GM18909 (cell line): ENCODE measurements at regions not wholly inside any gene's neighbourhood (a gene's known extent, or its start where the extent isn't known, plus 50 kb on each side); places are given as distances from the start of the nearest gene placed in this dataset.
"Not testable (repeated sequence)": the region's sequence is repeated elsewhere in the genome, so short reads cannot be mapped to it uniquely, and the experiment has no call there.

Experiments
- ATAC-seq: cut with Tn5 transposase; IDR thresholded peaks from one replicate; pipeline ENCODE4 v1.9.1; 2021; ENCODE audit warnings: mild to moderate bottlenecking; ENCODE audit not compliant: unreplicated experiment, poor library complexity

DNA sequence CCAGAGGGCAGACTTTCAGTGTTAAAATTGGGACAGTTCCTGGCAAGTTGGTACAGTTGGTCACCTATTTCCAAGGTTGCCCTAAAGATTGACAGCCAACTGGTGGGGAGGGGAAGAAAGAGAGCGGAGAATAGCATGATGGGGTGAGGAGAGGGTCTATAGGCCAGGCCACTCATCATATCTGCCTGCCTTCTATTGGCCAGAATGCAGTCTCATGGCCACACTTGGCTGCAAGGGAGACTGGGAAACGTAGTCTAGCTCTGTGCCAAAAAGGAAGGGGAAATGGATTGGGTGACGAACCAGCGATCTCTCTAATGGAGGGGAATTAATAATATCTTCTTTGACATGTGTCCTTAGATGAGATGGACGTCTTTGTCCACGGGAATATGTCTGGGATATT lies 197.4 kb upstream of the ATP6AP2 start:
- ATAC-seq = no peak

DNA sequence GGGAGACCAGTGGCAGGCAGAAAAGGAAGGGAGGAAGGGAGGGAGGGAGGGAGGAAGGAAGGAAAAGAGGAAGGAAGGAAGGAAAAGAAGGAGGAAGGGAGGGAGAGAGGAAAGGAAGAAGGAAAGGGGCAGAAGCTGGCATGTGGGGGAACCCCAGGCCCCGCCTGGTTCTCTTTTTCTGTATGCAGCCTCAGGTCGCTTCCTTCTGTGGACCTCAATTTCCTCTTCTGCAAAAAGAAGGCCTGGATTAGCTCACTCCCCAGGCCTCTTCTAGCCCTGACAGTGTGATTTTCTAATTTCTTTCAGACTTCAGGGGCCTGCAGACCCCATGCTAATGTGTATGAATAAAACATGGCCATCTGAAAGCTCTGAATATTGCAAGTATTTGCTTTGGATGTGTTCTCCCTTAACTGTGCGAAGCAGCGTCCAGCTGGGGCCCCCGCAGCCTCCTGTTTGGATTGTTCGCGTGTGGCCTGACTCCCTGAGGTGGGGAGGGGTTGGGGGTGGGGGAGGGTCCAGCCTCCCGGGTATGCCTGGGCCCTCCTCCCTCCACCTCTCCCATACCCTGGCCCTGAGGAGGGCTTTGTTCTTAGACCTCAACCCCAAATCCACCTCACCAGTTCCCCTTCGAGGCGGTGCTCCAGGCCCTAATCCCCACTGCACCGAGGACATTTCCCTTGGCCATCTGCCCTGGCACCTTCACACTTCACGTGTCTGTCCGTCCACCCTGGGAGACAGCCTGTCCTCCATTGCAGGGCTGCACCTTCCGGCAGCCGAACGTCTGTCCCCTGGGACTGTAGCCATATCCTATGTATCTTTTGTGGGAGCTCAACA lies 199.9 kb upstream of the ATP6AP2 start:
- no peak for ATAC-seq

DNA sequence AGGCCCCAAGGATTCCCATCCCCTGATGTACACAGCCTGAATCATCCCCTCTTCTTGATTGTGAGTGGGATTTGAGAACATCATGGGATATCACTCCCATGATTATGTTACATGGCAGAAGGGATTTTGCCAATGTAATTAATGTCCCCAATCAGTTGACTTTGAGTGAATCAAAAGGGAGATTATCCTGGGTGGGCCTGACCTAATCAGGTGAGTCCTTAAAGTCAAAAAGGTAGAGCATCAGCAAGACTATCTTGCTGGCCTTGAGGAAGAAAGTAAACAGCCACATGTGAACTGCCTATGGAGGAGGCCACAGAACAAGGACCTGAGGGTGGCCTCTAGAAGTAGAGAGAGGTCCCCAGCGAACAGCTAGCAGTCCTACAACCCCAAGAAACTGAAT lies 203.1 kb upstream of the ATP6AP2 start:
- no peak for ATAC-seq

DNA sequence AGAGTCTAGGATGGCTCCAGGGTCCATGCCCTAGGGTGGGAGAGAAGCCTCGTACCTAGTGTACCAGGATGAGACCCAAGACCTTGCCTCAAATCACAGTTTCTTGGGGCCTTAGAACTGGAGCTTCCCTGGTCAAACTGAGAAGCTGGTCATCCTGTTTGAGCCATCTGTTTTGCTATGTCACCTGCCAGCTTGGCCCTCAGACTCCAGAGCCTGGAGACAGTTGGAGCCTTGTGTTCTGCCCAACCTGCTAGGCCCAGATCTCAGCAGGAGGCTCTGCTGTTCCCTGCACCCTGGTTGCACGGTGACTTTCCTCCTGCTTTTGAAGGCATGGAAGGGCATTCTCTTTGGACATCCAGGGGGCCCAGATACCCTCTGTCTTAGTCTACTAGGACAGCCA lies 206.3 kb upstream of the ATP6AP2 start:
- no peak for ATAC-seq

DNA sequence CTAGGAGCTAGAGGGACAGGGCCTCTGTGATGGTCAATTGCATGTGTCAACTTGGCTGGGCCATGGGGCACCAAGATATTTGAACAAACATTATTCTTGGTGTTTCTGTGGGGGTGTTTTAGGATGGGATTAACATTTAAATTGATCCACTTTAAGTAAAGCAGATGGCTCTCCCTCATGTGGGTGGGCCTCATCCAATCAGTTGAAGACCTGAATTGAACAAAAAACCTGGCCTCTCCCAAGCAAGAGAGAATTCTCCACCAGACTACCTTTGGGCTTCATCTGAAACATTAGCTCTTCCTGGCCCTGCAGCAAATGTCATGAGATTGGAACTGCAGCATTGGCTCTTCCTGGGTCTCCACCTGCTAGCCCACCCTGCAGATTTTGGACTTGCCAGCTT lies 207.1 kb upstream of the ATP6AP2 start:
- ATAC-seq = no peak

DNA sequence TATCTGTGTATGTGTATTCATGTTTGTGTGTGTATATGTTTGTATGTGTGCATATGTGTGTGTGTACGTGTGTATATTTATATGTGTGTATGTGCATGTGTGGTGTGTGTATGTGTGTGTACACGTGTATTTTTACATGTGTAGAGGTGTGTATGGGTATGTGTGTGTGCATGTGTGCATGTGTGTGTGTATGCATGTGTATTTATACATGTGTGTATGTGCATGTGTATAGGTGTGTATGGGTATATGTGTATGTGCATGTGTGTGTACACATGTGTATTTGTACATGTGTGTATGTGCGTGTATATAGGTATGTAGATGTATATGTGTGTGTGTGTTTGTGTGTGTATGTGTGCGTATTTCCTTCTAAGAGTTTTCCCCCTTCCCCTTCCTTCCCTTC lies 207.7 kb upstream of the ATP6AP2 start:
- no peak for ATAC-seq

DNA sequence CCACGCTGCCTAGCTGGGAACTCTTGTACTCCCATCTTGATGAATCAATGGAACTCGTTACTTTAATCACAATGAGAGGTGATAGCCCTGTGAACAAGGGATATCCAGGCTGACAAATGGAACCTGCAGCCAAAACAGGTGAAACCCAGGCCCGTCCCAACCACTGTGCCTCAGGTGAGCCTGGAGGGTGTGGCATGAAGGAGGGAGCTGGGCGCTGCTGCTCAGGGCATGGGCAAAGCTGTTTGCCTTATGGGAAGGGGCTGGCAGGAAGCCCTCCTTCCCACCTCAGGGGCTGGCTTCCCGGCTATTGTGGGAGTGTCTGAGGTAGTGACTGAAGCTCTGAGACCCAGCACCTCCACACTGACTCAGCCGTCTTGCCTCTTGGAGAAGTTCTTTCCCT lies 209.4 kb upstream of the ATP6AP2 start:
- no peak for ATAC-seq

DNA sequence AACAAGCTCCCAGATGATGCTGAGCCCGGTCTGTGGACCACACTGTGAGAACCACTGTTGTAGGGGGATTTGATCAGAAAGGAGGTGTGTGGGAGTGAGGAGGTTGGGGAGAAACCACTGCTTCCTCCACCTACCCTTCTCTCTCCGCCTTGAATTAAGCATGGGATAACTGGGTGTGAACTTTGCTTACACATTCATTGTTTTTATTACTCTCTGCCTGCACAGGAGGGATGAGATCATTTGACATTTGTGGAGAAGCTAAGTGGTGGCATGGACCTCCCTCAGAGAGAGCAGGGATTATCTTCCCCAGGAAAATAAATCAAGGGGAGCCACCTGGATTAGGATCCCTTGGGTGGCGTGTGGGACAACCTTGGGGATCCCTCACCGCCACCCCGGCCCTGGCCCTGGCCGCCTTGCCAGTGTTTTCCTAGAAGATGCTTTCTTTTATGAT lies 212.1 kb upstream of the ATP6AP2 start:
- no peak for ATAC-seq

DNA sequence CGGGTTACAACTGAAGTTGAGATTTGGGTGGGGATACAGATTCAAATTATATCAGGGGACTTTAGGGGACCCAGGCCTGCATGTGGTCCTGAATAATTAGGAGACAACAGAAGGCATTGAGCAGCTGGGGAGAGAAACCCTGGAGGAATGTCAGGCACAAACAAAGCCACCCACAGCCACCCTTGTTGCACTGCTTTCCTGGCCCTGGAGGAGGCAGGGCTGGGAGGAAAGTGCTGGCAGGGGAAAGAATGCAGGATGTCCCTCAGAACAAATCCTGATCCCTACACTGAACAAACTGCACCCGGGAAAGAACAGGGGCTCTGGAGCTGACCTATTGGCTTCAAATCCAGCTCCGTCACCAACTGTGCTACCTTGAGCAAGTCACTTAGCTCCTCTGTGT lies 214.1 kb upstream of the ATP6AP2 start:
- ATAC-seq = no peak

DNA sequence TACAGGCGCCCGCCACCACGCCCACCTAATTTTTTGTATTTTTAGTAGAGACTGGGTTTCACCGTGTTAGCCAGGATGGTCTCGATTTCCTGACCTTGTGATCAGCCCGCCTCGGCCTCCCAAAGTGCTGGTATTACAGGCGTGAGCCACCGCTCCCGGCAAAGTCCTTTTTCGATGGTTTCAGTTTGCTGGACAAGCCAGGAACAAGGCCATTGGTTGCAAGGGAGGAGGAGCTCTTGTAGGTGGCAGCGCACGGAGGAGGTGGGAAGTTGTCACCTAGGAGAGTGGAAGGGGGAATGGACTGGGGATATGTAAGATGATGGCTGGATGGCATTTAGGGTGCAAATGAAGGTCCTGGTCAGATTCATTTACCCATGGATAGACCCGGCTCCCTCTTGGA lies 218.5 kb upstream of the ATP6AP2 start:
- not testable (repeated sequence) for ATAC-seq

DNA sequence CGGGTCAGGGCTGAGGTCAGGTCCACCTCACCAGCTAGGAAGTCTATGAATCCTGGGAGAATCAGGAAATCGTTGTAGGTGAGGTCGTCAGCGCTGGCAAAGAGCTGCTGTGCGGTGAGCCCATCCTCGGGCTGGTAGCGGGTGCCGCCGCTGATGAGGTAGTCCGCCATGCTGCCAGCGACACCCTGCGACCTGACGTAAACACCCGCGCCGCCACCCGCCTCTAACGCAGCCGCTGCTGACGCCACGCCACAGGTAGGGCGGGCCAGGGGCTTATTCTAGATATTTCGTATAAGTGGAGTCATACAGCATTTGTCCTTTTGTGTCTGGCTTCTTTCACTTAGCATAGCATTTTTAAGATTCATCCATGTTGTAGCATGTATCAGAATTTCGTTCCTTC lies 220.2 kb upstream of the ATP6AP2 start:
- no peak for ATAC-seq

DNA sequence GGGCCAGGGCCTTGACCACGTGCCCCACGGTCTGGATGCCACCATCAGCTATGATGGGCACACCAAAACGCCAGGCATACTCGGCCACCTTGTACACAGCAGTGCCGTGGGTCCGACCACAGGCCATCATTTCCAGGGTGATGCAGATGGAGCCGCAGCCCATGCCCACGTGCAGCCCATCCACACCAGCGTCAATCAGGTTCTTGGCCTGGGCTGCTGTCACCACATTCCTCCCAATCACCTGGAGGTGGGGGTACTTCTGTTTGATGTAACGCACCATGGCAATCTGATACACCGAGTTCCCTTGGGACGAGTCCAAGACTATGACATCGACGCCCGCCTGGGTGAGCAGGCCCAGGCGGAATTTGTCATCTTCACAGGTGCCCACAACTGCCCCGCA lies 221.2 kb upstream of the ATP6AP2 start:
- ATAC-seq = no peak

DNA sequence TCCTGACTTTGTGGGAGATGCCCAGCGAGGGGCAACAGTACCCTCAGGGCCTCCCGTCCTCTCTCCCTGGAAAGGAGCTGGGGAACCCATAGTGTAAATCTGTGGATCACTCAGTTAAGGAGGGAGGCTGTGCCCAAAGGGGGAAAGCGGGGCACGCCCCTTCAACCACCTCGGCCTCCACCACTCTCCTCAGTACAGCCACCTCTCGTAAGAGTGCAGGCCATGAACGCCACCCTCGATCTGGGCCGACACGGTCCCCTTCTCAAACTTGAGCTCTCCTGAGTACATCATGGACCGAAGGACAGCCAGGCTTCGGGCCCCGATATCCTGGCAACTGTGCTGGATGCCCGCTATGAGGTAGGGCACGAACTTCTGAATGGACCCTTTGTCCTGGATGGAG lies 221.8 kb upstream of the ATP6AP2 start:
- no peak for ATAC-seq

DNA sequence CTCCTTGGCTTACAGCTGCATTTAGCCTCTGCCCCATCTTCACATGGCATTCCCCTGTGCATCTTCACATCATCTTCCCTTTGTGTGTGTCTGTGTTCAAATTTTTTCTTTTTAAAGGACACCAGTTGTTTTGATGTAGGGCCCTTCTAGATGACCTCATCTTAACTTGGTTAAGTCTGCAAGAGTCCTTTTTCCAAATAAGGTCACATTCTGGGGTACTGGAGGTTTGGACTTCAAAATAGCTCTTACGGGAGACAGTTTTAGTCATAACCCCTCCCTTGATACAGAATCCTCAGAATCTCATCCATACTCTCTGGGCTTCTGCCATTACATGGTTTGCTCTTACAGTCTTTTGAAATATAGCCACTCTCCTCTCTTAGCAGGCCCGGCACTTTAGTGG lies 231.5 kb upstream of the ATP6AP2 start:
- no peak for ATAC-seq

DNA sequence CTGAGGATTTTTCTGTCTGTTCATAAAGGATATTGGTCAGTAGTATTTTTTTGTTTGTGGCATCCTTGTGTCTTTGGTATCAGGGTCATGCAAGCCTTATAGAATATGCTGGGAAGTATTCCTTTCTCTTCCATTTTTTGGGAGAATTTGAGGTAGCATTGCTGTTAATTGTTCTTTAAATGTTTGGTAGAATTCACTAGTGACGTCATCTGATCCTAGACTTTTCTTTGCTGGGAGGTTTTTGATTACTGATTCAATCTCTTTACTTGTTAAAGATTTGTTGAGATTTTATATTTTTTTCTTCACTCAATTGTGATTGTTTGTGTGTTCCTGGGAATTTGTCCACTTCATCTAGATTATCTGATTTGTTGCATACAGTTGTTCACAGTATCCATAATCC lies 234.4 kb upstream of the ATP6AP2 start:
- ATAC-seq = no peak

DNA sequence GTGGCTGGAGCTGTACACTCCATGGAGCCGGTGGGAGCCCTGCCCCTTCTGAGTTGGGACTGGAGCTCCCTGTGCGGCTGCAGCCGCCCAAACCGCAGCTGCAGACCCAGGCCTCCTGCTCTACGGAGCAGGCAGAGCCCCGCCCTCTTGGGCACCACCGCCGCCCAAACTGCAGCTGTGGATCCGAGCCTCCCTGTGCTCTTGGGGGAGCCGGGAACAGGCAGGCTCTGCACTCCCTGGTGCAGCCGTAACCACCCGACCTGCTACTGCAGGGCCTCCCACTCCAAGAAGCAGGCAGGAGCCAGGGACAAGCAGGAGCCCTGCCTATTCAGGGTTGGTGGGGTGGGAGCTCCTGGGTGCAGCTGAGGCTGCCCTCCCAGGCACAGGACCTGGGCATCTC lies 237.5 kb upstream of the ATP6AP2 start:
- no peak for ATAC-seq

DNA sequence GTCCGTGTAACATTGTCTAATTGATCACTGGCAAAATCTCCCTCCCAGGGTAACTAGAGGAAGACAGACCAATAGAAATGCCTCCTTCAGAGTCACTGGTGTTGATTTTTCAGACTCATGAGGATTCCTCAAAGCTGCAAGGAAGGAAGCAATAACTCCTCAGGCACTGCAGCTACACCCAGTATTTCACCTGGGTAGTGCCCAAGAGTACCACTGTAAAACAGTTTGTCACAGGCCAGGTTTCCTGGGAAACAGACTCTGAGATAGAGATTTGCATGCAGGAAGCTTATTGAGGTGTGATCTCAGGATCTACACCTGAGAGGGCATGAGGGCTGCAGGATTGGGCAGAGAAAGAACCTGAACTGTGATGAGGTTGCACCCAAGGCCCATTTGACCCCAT lies 240.7 kb upstream of the ATP6AP2 start:
- no peak for ATAC-seq

DNA sequence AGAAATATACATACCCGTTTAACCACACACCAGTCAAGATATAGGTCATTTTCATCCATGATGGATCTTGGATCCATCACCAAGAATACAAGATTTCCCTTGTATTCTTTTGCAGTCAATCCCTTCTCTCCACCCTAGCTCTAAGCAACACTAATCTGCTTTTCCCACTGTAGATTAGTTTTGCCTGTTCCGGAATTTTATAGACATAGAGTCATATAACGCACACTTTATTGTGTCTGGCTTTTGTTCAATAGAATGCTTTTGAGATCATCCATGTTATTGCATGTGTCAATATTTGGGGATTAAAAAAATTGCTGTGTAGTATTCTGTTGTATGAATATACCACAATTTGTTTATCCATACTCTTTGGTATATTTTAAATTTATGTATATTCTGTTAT lies 235.6 kb upstream of the BCOR start:
- ATAC-seq = no peak

DNA sequence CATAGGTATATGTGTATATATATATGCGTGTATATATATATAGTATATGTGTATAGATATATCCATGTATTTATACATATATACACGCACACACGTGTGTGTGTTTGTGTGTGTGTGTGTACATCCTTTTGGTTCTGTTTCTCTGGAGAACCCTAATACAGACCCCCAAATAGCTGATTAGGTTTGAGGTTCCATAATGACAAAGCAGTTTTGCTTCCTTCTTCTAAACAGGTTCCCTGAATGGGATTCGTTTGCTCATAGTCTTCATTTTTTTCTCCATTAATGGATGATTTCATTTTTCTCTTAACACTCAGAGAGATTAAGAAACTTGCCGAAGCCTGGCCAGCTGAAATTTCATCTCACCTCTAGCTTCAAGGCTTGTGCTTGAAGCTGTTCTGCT lies 234.0 kb upstream of the BCOR start:
- ATAC-seq = no peak

DNA sequence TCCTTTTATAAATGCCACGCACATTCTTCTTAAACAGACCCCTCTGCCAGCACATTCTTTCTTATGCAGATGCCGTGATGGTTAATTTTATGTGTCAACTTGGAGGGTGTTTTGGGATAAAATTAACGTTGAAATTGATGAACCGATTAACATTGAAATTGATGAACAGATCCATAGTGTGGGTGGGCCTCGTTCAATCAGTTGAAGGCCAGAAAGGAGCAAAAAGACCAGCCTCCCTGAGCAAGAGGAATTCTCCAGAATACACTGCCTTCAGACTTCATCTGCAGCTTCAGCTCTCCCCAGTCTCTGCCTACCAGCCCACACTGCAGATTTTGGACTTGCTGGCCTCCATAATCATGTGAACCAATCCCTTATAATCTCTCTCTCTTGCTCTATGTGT lies 233.6 kb upstream of the BCOR start:
- no peak for ATAC-seq

DNA sequence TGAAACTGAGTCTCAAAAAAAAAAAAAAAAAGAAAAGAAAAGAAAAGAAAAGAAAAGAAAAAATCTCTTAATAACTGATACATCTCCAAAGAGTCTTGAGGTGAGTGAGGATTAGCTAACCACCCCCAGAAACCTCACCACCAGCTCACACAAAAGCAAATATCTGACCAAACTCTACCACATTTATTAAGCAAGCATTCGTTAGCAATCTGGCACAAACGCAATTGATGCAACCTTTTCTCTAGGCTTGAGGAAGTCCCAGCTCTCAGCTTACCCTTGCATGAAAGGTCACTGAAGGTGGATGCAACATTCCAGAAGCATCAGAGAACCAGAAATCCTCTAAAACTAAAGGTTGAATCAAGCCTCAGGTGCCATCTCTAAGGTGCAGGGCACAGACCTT lies 231.9 kb upstream of the BCOR start:
- no peak for ATAC-seq

DNA sequence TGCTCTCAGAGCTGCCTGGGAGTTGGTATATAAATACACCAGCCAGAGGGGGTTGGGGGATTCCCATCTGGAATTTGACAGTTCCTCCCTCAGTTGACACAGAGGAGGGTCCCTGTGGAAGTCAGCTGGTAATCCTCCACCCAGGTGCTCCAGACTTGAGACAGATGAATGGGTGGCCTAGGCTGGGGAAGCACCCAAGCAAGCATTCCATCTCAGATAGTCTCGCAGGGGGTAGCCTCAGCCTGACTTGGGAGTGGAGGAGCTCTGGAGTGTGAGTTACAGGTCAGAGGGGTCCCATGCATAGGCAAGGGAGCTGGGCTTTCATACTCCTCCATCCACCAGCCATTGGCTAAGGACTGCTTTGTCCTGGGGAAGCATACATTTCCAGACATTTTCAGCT lies 229.3 kb upstream of the BCOR start:
- ATAC-seq = no peak
